K562 (cell line): ENCODE measurements at regions not wholly inside any gene's neighbourhood (a gene's known extent, or its start where the extent isn't known, plus 50 kb on each side); places are given as distances from the start of the nearest gene placed in this dataset.

Experiments
- ATAC-seq: fragments of 200-7000 bp; cut with Tn5 transposase; 3 replicates; pipeline ENCODE4 v1.9.1; 2020; ENCODE audit warnings: moderate library complexity
- BruUV-seq: library from RNA; stranded (reverse); fragments of 400-500 nt; replicated peaks from 2 replicates; lab custom pipeline; 2021; lab: Mats Ljungman, UMichigan
- CTCF ChIA-PET: fragments of 300-600 bp; formaldehyde crosslinking; extraction: SDS; loops from one replicate; lab custom pipeline; 2021; ENCODE audit warnings: low intra/inter-chr PET ratio; lab: Yijun Ruan, JAX
- POLR2A ChIA-PET: fragments of 300-600, 350-650 bp; sonication (Branson Sonifier 250); formaldehyde crosslinking; extraction: SDS; loops from one replicate; lab custom pipeline; 2021; ENCODE audit warnings: antibody characterized with exemption, inconsistent platforms; lab: Yijun Ruan, JAX
- DNase-seq, 4 experiments: peaks; one replicate each; pipeline versions ENCODE4 v3.0.0 to v3.0.0-alpha.2; 2011 to 2018; ENCODE audit warnings: low spot score in 3 of 4, mixed read lengths in 3 of 4; ENCODE audit errors: extremely low read depth in 1 of 4
- FAIRE-seq: peaks from 2 replicates; lab custom pipeline; 2011; peaks lifted over from hg19 to GRCh38; lab: Jason Lieb, UNC
- H2AFZ ChIP-seq: 2 replicates; pipeline ENCODE4 v1.6.0; 2011; ENCODE audit warnings: low read depth, low read length, control low read depth, inconsistent platforms
- H3K27ac ChIP-seq: fragments of 200-600 bp; 3 replicates; pipeline ENCODE4 v1.8.0; 2011; ENCODE audit warnings: low read depth, mild to moderate bottlenecking, control low read depth, inconsistent platforms, low read length, moderate library complexity, mixed read lengths; ENCODE audit errors: extremely low read depth
- H3K27me3 ChIP-seq, 2 experiments: fragments of 300-600 bp in 1 of 2; 2 replicates in 1 of 2; 3 replicates in 1 of 2; pipeline versions ENCODE4 v1.6.0 to v1.8.0; 2011; ENCODE audit warnings: inconsistent platforms in 2 of 2, low read length in 2 of 2, mild to moderate bottlenecking in 1 of 2, mixed read lengths in 1 of 2, moderate library complexity in 1 of 2; ENCODE audit not compliant: control insufficient read depth in 2 of 2, insufficient read depth in 2 of 2
- H3K36me3 ChIP-seq: fragments of 300-600 bp; 3 replicates; pipeline ENCODE4 v1.8.0; 2011; ENCODE audit warnings: mild to moderate bottlenecking, low read length, inconsistent platforms; ENCODE audit not compliant: control insufficient read depth, insufficient read depth
- H3K4me1 ChIP-seq, 2 experiments: fragments of 200-600 bp in 1 of 2; replicated peaks in 1 of 2; 2 replicates in 1 of 2; 3 replicates in 1 of 2; pipeline versions ENCODE4 v1.5.1 to v1.8.0; 2011; ENCODE audit warnings: inconsistent platforms in 2 of 2, low read length in 2 of 2, mild to moderate bottlenecking in 1 of 2, mixed read lengths in 1 of 2, moderate library complexity in 1 of 2; ENCODE audit not compliant: control insufficient read depth in 2 of 2, insufficient read depth in 2 of 2
- H3K4me2 ChIP-seq: 2 replicates; pipeline ENCODE4 v1.6.1; 2011; ENCODE audit warnings: low read length, control low read depth, inconsistent platforms, mixed read lengths; ENCODE audit not compliant: insufficient read depth
- H3K4me3 ChIP-seq: fragments of 200-600 bp; sonication (generic), shearing (Covaris generic); 2 replicates; pipeline ENCODE4 v1.5.1; 2016; ENCODE audit warnings: control low read depth, inconsistent platforms
- H3K79me2 ChIP-seq: fragments of 200-600 bp; 3 replicates; pipeline ENCODE4 v1.8.0; 2011; ENCODE audit warnings: low read length, inconsistent platforms; ENCODE audit not compliant: control insufficient read depth, insufficient read depth
- H3K9ac ChIP-seq, 2 experiments: 2 replicates each; pipeline versions ENCODE4 v1.6.0 to v1.6.1; 2011; ENCODE audit warnings: low read depth in 2 of 2, low read length in 2 of 2, control low read depth in 1 of 2, inconsistent platforms in 1 of 2, mild to moderate bottlenecking in 1 of 2, mixed read lengths in 1 of 2; ENCODE audit not compliant: insufficient read depth in 1 of 2
- H3K9me1 ChIP-seq: one replicate; pipeline ENCODE4 v1.6.0; 2011; ENCODE audit warnings: inconsistent platforms, mild to moderate bottlenecking, low read length, moderate library complexity; ENCODE audit not compliant: control insufficient read depth, insufficient read depth
- H3K9me3 ChIP-seq: replicated peaks from 2 replicates; pipeline ENCODE4 v1.5.1; 2011; ENCODE audit warnings: low read depth, low read length, inconsistent platforms; ENCODE audit not compliant: control insufficient read depth, insufficient read depth
- H4K20me1 ChIP-seq: replicated peaks from 2 replicates; pipeline ENCODE4 v1.6.1; 2011; ENCODE audit warnings: low read length, inconsistent platforms, mixed read lengths; ENCODE audit not compliant: control insufficient read depth, insufficient read depth
- CBX2 ChIP-seq: fragments of 200-600 bp; sonication (generic); IDR thresholded peaks from one replicate; pipeline ENCODE4 v1.6.1; 2012; ENCODE audit warnings: mild to moderate bottlenecking, low read length, inconsistent platforms; ENCODE audit not compliant: insufficient read depth, poor library complexity, severe bottlenecking
- CGGBP1 ChIP-seq: fragments of 250-450 bp; sonication (Bioruptor Pico); IDR thresholded peaks from 2 replicates; pipeline ENCODE4 v1.9.0; 2021; ENCODE audit warnings: mild to moderate bottlenecking
- DPF2 ChIP-seq: fragments of 450-650 bp; IDR thresholded peaks from 2 replicates; pipeline ENCODE4 v1.6.1; 2016
- E2F1 ChIP-seq: sonication (generic); formaldehyde crosslinking; IDR thresholded peaks from 2 replicates; pipeline ENCODE4 v1.8.1; 2023; ENCODE audit warnings: mild to moderate bottlenecking, missing genetic modification reagents, moderate library complexity
- ELF4 ChIP-seq: fragments of 450-650 bp; formaldehyde crosslinking; IDR thresholded peaks from 2 replicates; pipeline ENCODE4 v1.4.0; 2022; ENCODE audit warnings: missing genetic modification characterization
- ETV6 ChIP-seq, 3 experiments: fragments of 150-350 bp in 1 of 3; sonication (generic) in 1 of 3; formaldehyde crosslinking in 1 of 3; IDR thresholded peaks; 2 replicates each; pipeline versions ENCODE4 v1.6.1 to v1.8.0; 2014 to 2022; ENCODE audit warnings: borderline replicate concordance in 2 of 3, low read depth in 2 of 3, antibody characterized with exemption in 1 of 3, low read length in 1 of 3, mild to moderate bottlenecking in 1 of 3, missing genetic modification reagents in 1 of 3
- FIP1L1 ChIP-seq: fragments of 200-400 bp; formaldehyde crosslinking; IDR thresholded peaks from 2 replicates; pipeline ENCODE4 v1.6.1; 2018; ENCODE audit warnings: mild to moderate bottlenecking, low read depth, low read length; ENCODE audit not compliant: poor library complexity, severe bottlenecking
- FOXA3 ChIP-seq, 2 experiments: fragments of 450-650 bp in 1 of 2; sonication (generic) in 1 of 2; formaldehyde crosslinking; IDR thresholded peaks in 1 of 2; conservative IDR thresholded peaks in 1 of 2; 2 replicates each; pipeline versions ENCODE4 v1.4.0 to v1.8.0; 2020 to 2022; ENCODE audit warnings: mild to moderate bottlenecking in 2 of 2, missing genetic modification reagents in 1 of 2
- FOXK1 ChIP-seq: sonication (generic); formaldehyde crosslinking; IDR thresholded peaks from 2 replicates; pipeline ENCODE4 v1.8.0; 2022; ENCODE audit warnings: missing genetic modification reagents, mild to moderate bottlenecking, borderline replicate concordance
- MYNN ChIP-seq, 2 experiments: sonication (generic); formaldehyde crosslinking in 1 of 2; IDR thresholded peaks; 2 replicates each; pipeline versions ENCODE4 v1.5.0 to v1.6.1; 2016 to 2020; ENCODE audit warnings: antibody characterized with exemption in 1 of 2, missing genetic modification reagents in 1 of 2
- NFE2 ChIP-seq: IDR thresholded peaks from 2 replicates; pipeline ENCODE4 v1.6.1; 2014; ENCODE audit warnings: antibody characterized with exemption, low read depth
- SMARCA5 ChIP-seq: fragments of 450-650 bp; IDR thresholded peaks from 2 replicates; pipeline ENCODE4 v1.6.1; 2016
- SRF ChIP-seq, 2 experiments: fragments of 250-450, 450-650 bp in 1 of 2; sonication (Bioruptor Pico) in 1 of 2; sonication (generic) in 1 of 2; formaldehyde crosslinking; IDR thresholded peaks; 2 replicates each; pipeline versions ENCODE4 v1.5.0 to v1.5.1; 2020 to 2022; ENCODE audit warnings: mild to moderate bottlenecking in 1 of 2, missing genetic modification reagents in 1 of 2
- ZBTB43 ChIP-seq: sonication (generic); formaldehyde crosslinking; IDR thresholded peaks from 2 replicates; pipeline ENCODE4 v1.8.0; 2023; ENCODE audit warnings: mild to moderate bottlenecking, missing genetic modification reagents
- ZNF41 ChIP-seq: fragments of 250-450 bp; sonication (Bioruptor Pico); conservative IDR thresholded peaks from 2 replicates; pipeline ENCODE4 v1.4.0; 2020; ENCODE audit warnings: mild to moderate bottlenecking
- ZNF707 ChIP-seq: fragments of 250-450 bp; sonication (Bioruptor Pico); conservative IDR thresholded peaks from 2 replicates; pipeline ENCODE4 v1.8.0; 2022; ENCODE audit warnings: inconsistent platforms, mild to moderate bottlenecking, moderate library complexity
- WGBS: fragments of 100-300 bp; shearing (Covaris generic); methylation state at CpG from one replicate; pipeline ENCODE4 v1.1.6; 2016; ENCODE audit warnings: low coverage, mixed read lengths; ENCODE audit not compliant: insufficient coverage; ENCODE audit errors: missing lambda C conversion rate; 5-methylcytosine and 5-hydroxymethylcytosine counted together
- in situ Hi-C: fragments of 300-500 bp; cut with MboI; formaldehyde crosslinking; loops from 4 replicates; pipeline ENCODE4 v1.15.0; 2018; ENCODE audit warnings: inconsistent platforms, mixed read lengths
- intact Hi-C: fragments of 100-400 bp; cut with micrococcal nuclease; formaldehyde crosslinking; loops from 2 replicates; pipeline ENCODE4 v1.14.2; 2022

- no peaks in the 10 kb centered on the region for H4K20me1 ChIP-seq
These were observed 414.3 kb downstream of the SETD4 start for GRCh38 chr21:35645991-35646390.

GRCh38 chr21:35644523-35644922 lies 415.8 kb downstream of the SETD4 start:
- FAIRE-seq (no peak), ATAC-seq (no peak), DNase-seq (no peak)
- H4K20me1 ChIP-seq = no peaks in the 10 kb centered on the region
- no peak overlapping the region for H3K27ac ChIP-seq
- intact Hi-C loops = no loop called here
- no peaks in the 10 kb centered on the region for H3K79me2 ChIP-seq
- H3K36me3 ChIP-seq = no peaks in the 10 kb centered on the region
- H2AFZ ChIP-seq = no peak overlapping the region
- POLR2A ChIA-PET = no interaction called here
- H3K4me3 ChIP-seq = no peak overlapping the region
- CTCF ChIA-PET = no interaction called here
- in situ Hi-C loops = no loop called here
- no peaks in the 10 kb centered on the region for H3K4me1 ChIP-seq
- no peaks in the 10 kb centered on the region for H3K9me1 ChIP-seq
- 0% methylated on average over 2 of the region's 2 CpGs for WGBS
- no peak overlapping the region for H3K9ac ChIP-seq
- H3K4me2 ChIP-seq = no peak overlapping the region
- BruUV-seq = no TSS peak
- no peaks in the 10 kb centered on the region for H3K9me3 ChIP-seq
- H3K27me3 ChIP-seq = peaks cover 8 to 13% of the 10 kb centered on the region in 2 experiments
- TF ChIP-seq ZBTB43 (CRISPR knock-in tag) (no peak), ZNF41 (CRISPR knock-in tag) (no peak), SMARCA5 (no peak), ELF4 (no peak), DPF2 (no peak), FIP1L1 (no peak), MYNN (IDR thresholded peaks at IDR 0.05) (no peak), MYNN (CRISPR knock-in tag; IDR thresholded peaks at IDR 0.05) (no peak), CGGBP1 (CRISPR knock-in tag) (no peak), FOXK1 (CRISPR knock-in tag) (no peak), SRF (CRISPR knock-in tag; IDR thresholded peaks at IDR 0.05) (no peak), NFE2 (no peak)

More at GRCh38 chr21:35645991-35646390, 414.3 kb downstream of the SETD4 start:
- Histone ChIP-seq H3K4me3 (no peak overlapping the region), H3K27ac (no peak overlapping the region), H2AFZ (no peak overlapping the region), H3K9ac (no peak overlapping the region), H3K9me1 (no peaks in the 10 kb centered on the region), H3K27me3 (peaks cover 15 to 16% of the 10 kb centered on the region in 2 experiments), H3K36me3 (no peaks in the 10 kb centered on the region), H3K9me3 (no peaks in the 10 kb centered on the region), H3K4me1 (no peaks in the 10 kb centered on the region), H3K79me2 (no peaks in the 10 kb centered on the region), H3K4me2 (no peak overlapping the region)
- BruUV-seq = no TSS peak
- ATAC-seq = no peak
- ChIA-PET CTCF (no interaction called here), POLR2A (no interaction called here)
- WGBS = 0% methylated on average over 2 of the region's 2 CpGs
- TF ChIP-seq E2F1 (CRISPR knock-in tag) = no peak
- no peak for TF ChIP-seq CBX2
- no peak for TF ChIP-seq FOXA3 (CRISPR knock-in tag; conservative IDR thresholded peaks at IDR 0.05 in 1 of 2, IDR thresholded peaks at IDR 0.05 in 1 of 2)
- no peak for TF ChIP-seq ZNF707 (CRISPR knock-in tag)
- TF ChIP-seq ETV6 (IDR thresholded peaks at IDR 0.05; ENCODE audit: borderline replicate concordance in 1 of 2, low read depth in 2 of 2, low read length in 1 of 2) = no peak
- TF ChIP-seq ETV6 (CRISPR knock-in tag; IDR thresholded peaks at IDR 0.05; ENCODE audit: borderline replicate concordance) = no peak
- no peak for FAIRE-seq
- intact Hi-C loops = no loop called here
- in situ Hi-C loops = no loop called here
- no peak for DNase-seq
